OCI-LY1 (cell line): ENCODE measurements at regions not wholly inside any gene's neighbourhood (a gene's known extent, or its start where the extent isn't known, plus 50 kb on each side); places are given as distances from the start of the nearest gene placed in this dataset.

ENCODE experiments used
- EZH2 ChIP-seq: fragments of 200-600 bp; sonication (generic), shearing (Covaris generic); IDR thresholded peaks from 2 replicates; pipeline ENCODE4 v1.8.0; 2017; ENCODE audit warnings: borderline replicate concordance, mixed run types, mild to moderate bottlenecking, antibody characterized with exemption, low read length, moderate library complexity, mixed read lengths
- TF ChIP-seq, protein P1 (sequence below): fragments of 200-600 bp; sonication (generic), shearing (Covaris generic); IDR thresholded peaks from 2 replicates; pipeline ENCODE4 v1.5.1; 2017; ENCODE audit warnings: mild to moderate bottlenecking, antibody characterized with exemption, low read length, moderate library complexity, mixed read lengths

DNA sequence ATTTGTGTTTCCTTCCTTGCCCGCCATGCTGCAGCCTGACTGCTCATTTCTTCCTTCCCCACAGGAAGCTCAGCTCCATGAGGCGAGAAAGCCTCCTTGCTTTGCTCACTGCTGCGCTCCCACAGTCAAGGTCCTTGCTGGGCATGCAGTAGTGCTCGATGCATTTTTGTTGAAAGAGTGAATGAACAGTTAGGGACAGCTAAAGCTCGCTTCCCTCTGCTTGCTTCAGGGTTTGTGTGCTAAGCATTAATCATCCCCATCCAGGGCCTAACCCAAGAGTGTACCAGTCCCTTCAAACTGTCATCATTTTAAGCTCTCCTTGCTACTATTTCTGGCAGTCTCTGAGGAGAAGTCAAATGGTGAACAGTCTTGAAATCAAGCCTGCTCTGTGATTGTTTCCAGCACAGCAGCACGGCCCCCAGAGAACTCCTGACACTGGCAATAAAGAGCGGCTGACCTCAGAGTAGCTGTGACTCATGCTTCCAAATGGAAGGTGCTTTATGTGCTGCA, 171.7 kb upstream of the SOX11 start:
- TF ChIP-seq, protein P1, sequence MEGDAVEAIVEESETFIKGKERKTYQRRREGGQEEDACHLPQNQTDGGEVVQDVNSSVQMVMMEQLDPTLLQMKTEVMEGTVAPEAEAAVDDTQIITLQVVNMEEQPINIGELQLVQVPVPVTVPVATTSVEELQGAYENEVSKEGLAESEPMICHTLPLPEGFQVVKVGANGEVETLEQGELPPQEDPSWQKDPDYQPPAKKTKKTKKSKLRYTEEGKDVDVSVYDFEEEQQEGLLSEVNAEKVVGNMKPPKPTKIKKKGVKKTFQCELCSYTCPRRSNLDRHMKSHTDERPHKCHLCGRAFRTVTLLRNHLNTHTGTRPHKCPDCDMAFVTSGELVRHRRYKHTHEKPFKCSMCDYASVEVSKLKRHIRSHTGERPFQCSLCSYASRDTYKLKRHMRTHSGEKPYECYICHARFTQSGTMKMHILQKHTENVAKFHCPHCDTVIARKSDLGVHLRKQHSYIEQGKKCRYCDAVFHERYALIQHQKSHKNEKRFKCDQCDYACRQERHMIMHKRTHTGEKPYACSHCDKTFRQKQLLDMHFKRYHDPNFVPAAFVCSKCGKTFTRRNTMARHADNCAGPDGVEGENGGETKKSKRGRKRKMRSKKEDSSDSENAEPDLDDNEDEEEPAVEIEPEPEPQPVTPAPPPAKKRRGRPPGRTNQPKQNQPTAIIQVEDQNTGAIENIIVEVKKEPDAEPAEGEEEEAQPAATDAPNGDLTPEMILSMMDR = no peak
- TF ChIP-seq EZH2 = no peak
